Nephron (organoid): ENCODE measurements at regions not wholly inside any gene's neighbourhood (a gene's known extent, or its start where the extent isn't known, plus 50 kb on each side); places are given as distances from the start of the nearest gene placed in this dataset.

Experiments used
- H3K27ac Mint-ChIP-seq, 3 experiments: 2 replicates each; pipeline ENCODE4 v1.8.0; 2020; ENCODE audit warnings: mixed read lengths in 3 of 3, mild to moderate bottlenecking in 2 of 3, moderate library complexity in 1 of 3
- H3K27me3 Mint-ChIP-seq: 2 replicates; pipeline ENCODE4 v1.8.0; 2021; ENCODE audit warnings: low read depth, mild to moderate bottlenecking, moderate library complexity, mixed read lengths
- H3K36me3 Mint-ChIP-seq: 2 replicates; pipeline ENCODE4 v1.8.0; 2020; ENCODE audit warnings: low read depth, mixed read lengths
- H3K4me1 Mint-ChIP-seq: 2 replicates; pipeline ENCODE4 v1.8.0; 2020; ENCODE audit warnings: mixed read lengths
- H3K4me3 Mint-ChIP-seq, 3 experiments: 2 replicates each; pipeline ENCODE4 v1.8.0; 2020; ENCODE audit warnings: mild to moderate bottlenecking in 3 of 3, mixed read lengths in 3 of 3, moderate library complexity in 2 of 3
- H3K9me3 Mint-ChIP-seq: 2 replicates; pipeline ENCODE4 v1.8.0; 2020; ENCODE audit warnings: mixed read lengths
- CTCF ChIP-seq, 3 experiments: fragments of 200-600 bp; sonication (generic); IDR thresholded peaks; one replicate each; pipeline ENCODE4 v1.5.0; 2021; ENCODE audit warnings: antibody characterized with exemption in 3 of 3; ENCODE audit not compliant: unreplicated experiment in 3 of 3

DNA sequence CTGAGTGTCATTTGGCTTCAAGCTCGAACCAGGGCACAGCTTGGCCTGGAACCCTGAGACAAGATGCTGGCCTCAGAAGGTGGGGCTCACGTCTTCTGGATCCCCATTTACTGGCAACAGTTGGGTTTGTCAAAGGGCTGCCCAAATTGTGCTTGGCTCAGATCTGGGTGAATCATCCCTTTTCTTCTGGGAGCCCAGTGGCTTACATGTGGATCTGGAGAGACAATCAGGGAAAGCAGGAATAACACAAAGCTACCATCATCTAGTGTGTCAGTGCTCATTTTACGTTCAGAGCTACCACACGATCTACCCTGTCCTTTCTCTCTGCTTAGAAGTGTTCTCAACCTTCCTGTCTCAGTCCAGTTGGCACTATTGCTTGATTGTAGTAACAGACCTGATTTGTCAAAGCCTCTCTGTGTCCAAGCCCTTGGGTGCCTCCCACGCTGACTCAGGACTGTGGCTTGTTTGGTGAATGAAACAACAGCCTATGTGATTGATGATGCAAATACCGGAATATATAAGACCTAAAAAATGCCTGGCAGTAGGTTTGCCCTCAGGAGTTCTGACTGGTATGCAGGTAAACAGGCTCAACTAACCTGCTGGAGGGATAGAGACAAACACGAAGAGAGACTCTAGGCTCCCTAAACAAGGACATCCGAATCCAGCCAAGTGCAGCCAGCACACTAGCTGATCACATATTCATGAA is 974.3 kb downstream of the VRK1 start:
- H3K9me3 Mint-ChIP-seq = no peaks in the 10 kb centered on the region
- no peaks in the 10 kb centered on the region for H3K36me3 Mint-ChIP-seq
- H3K27ac Mint-ChIP-seq = no peak overlapping the region
- no peak for TF ChIP-seq CTCF (IDR thresholded peaks at IDR 0.05; ENCODE audit: unreplicated experiment in 3 of 3)
- peaks cover 9% of the 10 kb centered on the region for H3K27me3 Mint-ChIP-seq
- no peaks in the 10 kb centered on the region for H3K4me1 Mint-ChIP-seq
- no peak overlapping the region for H3K4me3 Mint-ChIP-seq

DNA sequence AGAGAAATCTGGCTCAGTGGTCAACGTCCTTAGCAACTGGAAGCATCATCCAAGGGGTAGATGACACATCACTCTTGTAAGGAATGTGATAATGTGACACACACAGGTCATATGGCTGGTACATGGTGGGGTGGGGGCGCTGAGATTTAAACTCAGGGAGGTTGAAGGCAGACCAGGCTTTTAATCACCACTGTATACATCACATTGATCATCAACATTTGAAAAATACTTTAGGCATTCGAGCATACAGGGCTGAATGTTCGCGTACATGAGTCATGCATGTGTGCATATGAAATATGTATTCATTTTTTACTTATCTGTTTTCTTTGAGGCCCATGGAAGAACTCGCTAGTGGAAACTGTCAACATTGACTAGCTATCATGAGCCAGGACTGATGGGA is 976.4 kb downstream of the VRK1 start:
- Mint-ChIP-seq H3K27ac (no peak overlapping the region), H3K4me3 (no peak overlapping the region), H3K36me3 (no peaks in the 10 kb centered on the region), H3K27me3 (peaks cover 3% of the 10 kb centered on the region), H3K4me1 (no peaks in the 10 kb centered on the region), H3K9me3 (no peaks in the 10 kb centered on the region)
- TF ChIP-seq CTCF (IDR thresholded peaks at IDR 0.05; ENCODE audit: unreplicated experiment in 3 of 3) = no peak

- TF ChIP-seq CTCF (IDR thresholded peaks at IDR 0.05; ENCODE audit: unreplicated experiment in 3 of 3) = no peak
- Mint-ChIP-seq H3K4me3 (no peak overlapping the region), H3K27me3 (no peaks in the 10 kb centered on the region), H3K4me1 (no peaks in the 10 kb centered on the region), H3K27ac (no peak overlapping the region), H3K36me3 (no peaks in the 10 kb centered on the region), H3K9me3 (no peaks in the 10 kb centered on the region)
Observed at GRCh38 chr14:97776890-97777558, 979.8 kb downstream of the VRK1 start.

DNA sequence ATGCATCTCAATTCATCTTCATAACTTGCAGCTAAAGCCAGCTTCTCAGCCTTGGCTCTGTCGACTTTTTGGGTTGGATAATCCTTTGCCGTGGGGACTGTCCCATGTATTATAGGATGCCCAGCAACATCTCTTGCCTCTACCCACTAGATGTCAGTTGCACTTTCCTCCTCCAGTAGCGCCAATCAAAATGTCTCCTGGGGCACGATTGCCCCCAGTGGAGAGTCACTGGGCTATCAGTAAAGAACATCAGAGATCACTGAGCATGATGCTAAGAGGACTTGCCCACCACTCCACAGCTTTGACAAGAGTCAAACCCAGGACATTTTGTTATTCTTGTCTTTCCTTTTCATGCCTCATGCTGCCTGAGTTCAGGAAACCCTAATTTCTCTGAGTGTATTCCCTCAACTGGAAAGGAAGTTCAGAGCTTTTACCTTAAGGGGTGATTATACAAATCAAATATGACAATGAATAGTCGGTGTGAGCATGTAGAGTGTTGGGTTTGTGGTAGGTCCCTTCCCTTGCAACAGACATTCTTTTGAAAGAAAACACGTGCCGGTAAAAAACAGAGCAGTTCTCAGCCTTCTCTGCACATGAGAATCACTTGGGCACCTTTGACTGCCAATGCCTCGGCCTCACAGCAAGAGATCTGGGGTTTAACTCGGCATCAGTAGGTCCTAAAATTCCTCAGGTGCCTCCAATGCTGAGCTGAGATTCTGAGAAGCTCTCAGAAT is 980.6 kb downstream of the VRK1 start:
- Mint-ChIP-seq H3K4me3 (no peak overlapping the region), H3K27ac (no peak overlapping the region), H3K4me1 (no peaks in the 10 kb centered on the region), H3K27me3 (no peaks in the 10 kb centered on the region), H3K36me3 (no peaks in the 10 kb centered on the region), H3K9me3 (no peaks in the 10 kb centered on the region)
- TF ChIP-seq CTCF (IDR thresholded peaks at IDR 0.05; ENCODE audit: unreplicated experiment in 3 of 3) = no peak

- Mint-ChIP-seq H3K27me3 (no peaks in the 10 kb centered on the region), H3K4me1 (no peaks in the 10 kb centered on the region), H3K9me3 (no peaks in the 10 kb centered on the region), H3K36me3 (no peaks in the 10 kb centered on the region), H3K4me3 (no peak overlapping the region), H3K27ac (no peak overlapping the region)
- no peak for TF ChIP-seq CTCF (IDR thresholded peaks at IDR 0.05; ENCODE audit: unreplicated experiment in 3 of 3)
Observed at GRCh38 chr14:97779140-97779539, 982.0 kb downstream of the VRK1 start.
